ENCODE measurements at regions not wholly inside any gene's neighbourhood (a gene's known extent, or its start where the extent isn't known, plus 50 kb on each side); places are given as distances from the start of the nearest gene placed in this dataset.

DNA sequence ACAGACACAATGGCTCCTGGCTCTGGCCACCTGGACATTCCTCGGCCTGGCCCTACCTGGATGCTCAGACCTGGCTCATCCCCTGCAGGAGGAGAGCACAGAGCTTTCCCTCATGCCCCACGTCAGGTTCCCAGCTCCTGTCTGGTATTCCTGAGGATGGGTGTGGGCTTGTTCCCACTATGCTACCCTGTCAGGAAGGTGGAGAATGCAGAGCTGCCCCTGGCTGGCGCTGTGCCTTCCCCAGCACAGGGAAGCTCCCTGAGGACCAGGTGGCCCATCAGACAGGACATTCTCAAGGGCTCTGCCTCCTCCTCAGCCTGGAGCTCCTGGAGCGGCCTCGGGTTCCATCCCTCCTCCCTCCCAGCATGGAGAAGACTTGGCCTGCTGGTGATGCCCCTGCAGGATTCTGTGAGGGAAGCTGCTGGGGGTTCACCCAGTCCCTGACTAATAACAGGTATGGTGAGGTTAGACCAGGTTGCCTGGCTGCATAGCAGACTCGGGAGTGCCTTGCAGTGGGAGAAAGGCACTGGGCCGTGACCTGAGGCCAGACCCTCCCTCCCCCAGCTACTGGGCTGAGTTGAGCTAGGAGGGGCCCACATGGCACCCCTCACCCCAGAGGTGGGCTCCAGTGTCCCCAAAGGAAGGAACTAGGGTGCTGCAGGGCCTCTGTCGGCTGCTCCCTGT is 156.0 kb upstream of the MLN start:
- CTCF ChIA-PET = interaction anchor here (1.2 kb wide), 1 partner anchor 95 kb away, joined by 3 read pairs; no protein-coding TSS in a partner anchor
- Histone ChIP-seq H3K27me3 (ENCODE audit: control insufficient read depth, insufficient read depth, low read length) (peaks cover 12% of the 10 kb centered on the region), H3K4me3 (ENCODE audit: low read depth, low read length) (no peak overlapping the region), H3K9me3 (ENCODE audit: control insufficient read depth, insufficient read depth, low read length) (no peaks in the 10 kb centered on the region; the same call in 1 of the 2 replicates), H3K27ac (ENCODE audit: low read depth, low read length) (no peak overlapping the region)
- DNase-seq (ENCODE audit: low read depth, low spot score) = no peak
- POLR2A ChIA-PET = no interaction called here
- TF ChIP-seq, protein P1, sequence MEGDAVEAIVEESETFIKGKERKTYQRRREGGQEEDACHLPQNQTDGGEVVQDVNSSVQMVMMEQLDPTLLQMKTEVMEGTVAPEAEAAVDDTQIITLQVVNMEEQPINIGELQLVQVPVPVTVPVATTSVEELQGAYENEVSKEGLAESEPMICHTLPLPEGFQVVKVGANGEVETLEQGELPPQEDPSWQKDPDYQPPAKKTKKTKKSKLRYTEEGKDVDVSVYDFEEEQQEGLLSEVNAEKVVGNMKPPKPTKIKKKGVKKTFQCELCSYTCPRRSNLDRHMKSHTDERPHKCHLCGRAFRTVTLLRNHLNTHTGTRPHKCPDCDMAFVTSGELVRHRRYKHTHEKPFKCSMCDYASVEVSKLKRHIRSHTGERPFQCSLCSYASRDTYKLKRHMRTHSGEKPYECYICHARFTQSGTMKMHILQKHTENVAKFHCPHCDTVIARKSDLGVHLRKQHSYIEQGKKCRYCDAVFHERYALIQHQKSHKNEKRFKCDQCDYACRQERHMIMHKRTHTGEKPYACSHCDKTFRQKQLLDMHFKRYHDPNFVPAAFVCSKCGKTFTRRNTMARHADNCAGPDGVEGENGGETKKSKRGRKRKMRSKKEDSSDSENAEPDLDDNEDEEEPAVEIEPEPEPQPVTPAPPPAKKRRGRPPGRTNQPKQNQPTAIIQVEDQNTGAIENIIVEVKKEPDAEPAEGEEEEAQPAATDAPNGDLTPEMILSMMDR (IDR thresholded peaks at IDR 0.05; ENCODE audit: low read depth, low read length) = no peak

DNA sequence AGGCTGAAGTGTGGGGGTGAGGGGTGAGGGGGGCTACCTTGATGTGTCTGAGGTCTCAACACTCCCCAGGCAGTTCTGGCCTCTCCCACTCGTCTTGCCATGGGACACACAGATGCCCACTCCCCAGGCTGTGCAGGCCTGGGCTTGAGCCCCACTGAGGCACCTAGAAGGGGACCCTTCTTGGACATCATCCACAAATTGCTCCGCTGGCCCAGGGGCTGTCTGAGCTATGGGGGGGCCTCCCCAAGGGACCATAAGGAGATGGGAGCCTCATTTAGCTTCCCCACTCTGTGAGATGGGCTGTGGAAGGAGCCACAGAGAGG is 155.5 kb upstream of the MLN start:
- TF ChIP-seq, protein P1 (IDR thresholded peaks at IDR 0.05; ENCODE audit: low read depth, low read length) = no peak
- Histone ChIP-seq H3K27ac (ENCODE audit: low read depth, low read length) (no peak overlapping the region), H3K9me3 (ENCODE audit: control insufficient read depth, insufficient read depth, low read length) (no peaks in the 10 kb centered on the region; the same call in 1 of the 2 replicates), H3K27me3 (ENCODE audit: control insufficient read depth, insufficient read depth, low read length) (peaks cover 12% of the 10 kb centered on the region), H3K4me3 (ENCODE audit: low read depth, low read length) (no peak overlapping the region)
- no peak for DNase-seq (ENCODE audit: low read depth, low spot score)
- POLR2A ChIA-PET = no interaction called here
- CTCF ChIA-PET = interaction anchor here (1.2 kb wide), 1 partner anchor 95 kb away, joined by 3 read pairs; no protein-coding TSS in a partner anchor

DNA sequence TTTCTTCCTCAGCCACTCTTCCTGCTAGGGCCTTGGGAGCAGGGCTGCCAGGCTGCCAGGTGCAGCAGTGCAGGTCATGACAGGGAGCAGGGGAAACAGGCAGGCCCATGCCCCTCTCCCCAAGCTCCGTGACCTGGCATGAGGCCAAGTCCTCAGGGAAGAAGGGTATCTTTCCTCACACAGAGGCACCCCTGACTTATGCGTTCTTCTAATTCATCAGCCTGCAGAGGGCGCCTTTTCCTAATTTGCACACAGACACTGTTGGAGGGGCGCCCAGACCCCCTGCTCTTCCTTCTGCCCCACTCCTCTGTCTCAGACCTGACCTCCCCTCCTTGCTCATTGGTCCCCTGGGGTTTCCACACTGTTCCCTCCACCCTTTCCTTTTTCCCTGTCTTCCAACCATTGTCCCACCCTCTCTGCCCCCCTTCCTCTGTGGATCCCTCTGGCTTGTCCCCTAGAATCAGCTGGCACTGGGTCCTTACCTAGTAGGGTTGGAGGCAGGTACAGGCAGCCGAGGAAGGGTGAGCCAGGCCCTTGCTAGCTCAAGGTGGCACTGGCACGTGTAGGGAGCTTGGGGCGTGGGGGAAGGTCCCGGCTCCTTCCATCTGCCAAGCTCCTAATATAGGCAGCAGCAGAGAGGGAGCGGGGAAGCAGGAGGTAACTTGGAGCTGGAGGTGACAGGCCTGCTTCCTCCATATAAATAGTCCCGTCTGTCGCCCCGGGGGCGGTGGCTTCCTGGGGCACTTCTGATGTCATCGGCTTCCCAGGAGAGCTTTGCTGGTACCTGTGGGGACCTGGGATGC is 154.9 kb upstream of the MLN start:
- Histone ChIP-seq H3K27ac (ENCODE audit: low read depth, low read length) (no peak overlapping the region), H3K27me3 (ENCODE audit: control insufficient read depth, insufficient read depth, low read length) (peaks cover 10% of the 10 kb centered on the region), H3K4me3 (ENCODE audit: low read depth, low read length) (no peak overlapping the region), H3K9me3 (ENCODE audit: control insufficient read depth, insufficient read depth, low read length) (no peaks in the 10 kb centered on the region; the same call in 1 of the 2 replicates)
- no peak for DNase-seq (ENCODE audit: low read depth, low spot score)
- TF ChIP-seq, protein P1 (IDR thresholded peaks at IDR 0.05; ENCODE audit: low read depth, low read length) = no peak
- ChIA-PET CTCF (interaction anchor here (1.2 kb wide), 1 partner anchor 96 kb away, joined by 3 read pairs; no protein-coding TSS in a partner anchor), POLR2A (no interaction called here)

DNA sequence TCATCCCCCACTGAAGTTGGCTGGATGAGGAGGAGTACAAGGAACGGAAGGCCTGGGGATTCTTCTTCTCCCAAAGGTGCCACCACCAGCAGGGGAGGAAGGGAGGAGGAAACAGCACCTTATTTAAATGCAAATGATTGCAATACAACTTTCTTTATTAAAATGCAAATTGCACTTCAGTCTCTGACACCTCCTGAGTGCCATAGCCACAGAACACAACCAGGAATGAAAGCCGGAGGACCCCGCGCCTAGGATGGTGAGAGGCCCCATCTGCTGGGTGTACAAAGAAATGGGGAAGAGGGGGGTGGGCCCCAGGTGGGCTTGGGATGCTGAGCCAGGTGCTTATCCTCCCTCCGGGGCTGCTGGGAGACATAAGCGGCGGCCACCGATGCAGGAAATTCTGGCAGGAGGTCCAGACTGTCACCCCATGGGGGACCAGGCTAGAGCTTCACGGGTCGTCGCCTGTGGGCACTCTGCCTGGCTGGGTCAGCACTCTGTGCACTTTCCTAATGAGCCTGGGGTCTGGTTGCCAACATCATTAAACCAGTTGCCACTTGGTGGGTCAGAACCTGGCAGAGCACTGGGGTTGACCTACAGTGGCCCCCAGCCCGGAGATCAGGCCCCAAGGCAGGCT is 154.2 kb upstream of the MLN start:
- POLR2A ChIA-PET = no interaction called here
- Histone ChIP-seq H3K4me3 (ENCODE audit: low read depth, low read length) (no peak overlapping the region), H3K27me3 (ENCODE audit: control insufficient read depth, insufficient read depth, low read length) (peaks cover 10% of the 10 kb centered on the region), H3K9me3 (ENCODE audit: control insufficient read depth, insufficient read depth, low read length) (no peaks in the 10 kb centered on the region; the same call in 1 of the 2 replicates), H3K27ac (ENCODE audit: low read depth, low read length) (no peak overlapping the region)
- no peak for DNase-seq (ENCODE audit: low read depth, low spot score)
- TF ChIP-seq, protein P1 (IDR thresholded peaks at IDR 0.05; ENCODE audit: low read depth, low read length) = no peak
- CTCF ChIA-PET = no interaction called here
